Esophagus squamous epithelium (tissue), 5 donors: ENCODE measurements at regions not wholly inside any gene's neighbourhood (a gene's known extent, or its start where the extent isn't known, plus 50 kb on each side); places are given as distances from the start of the nearest gene placed in this dataset.

Source experiments
- DNase-seq: peaks from one replicate; lab custom pipeline; 2025; lab: John Stamatoyannopoulos, UW
- H3K27ac ChIP-seq, 4 donors: fragments of 200-600 bp; sonication (generic); one replicate each; pipeline ENCODE4 v1.5.1; 2016 to 2019; ENCODE audit warnings: mild to moderate bottlenecking in 1 of 4
- H3K27me3 ChIP-seq, 4 donors: fragments of 200-600 bp; sonication (generic); 1 replicate in 3 of 4; 2 replicates in 1 of 4; pipeline versions ENCODE4 v1.5.1 to v1.6.0; 2017 to 2021; ENCODE audit warnings: antibody characterized with exemption in 1 of 4
- H3K36me3 ChIP-seq, 3 donors: fragments of 200-600 bp; sonication (generic); one replicate each; pipeline ENCODE4 v1.5.1; 2016 to 2019
- H3K4me1 ChIP-seq, 3 donors: fragments of 200-600 bp; sonication (generic); one replicate each; pipeline ENCODE4 v1.5.1; 2017 to 2019
- H3K4me3 ChIP-seq, 4 donors: fragments of 200-600 bp; sonication (generic); 1 replicate in 3 of 4; 2 replicates in 1 of 4; pipeline ENCODE4 v1.5.1; 2016 to 2019; ENCODE audit warnings: mild to moderate bottlenecking in 2 of 4, moderate library complexity in 1 of 4
- H3K9me3 ChIP-seq, 3 donors: fragments of 200-600 bp; sonication (generic); one replicate each; pipeline ENCODE4 v1.5.1; 2016 to 2019
- POLR2A ChIP-seq, 4 donors: fragments of 450-650 bp; IDR thresholded peaks; one replicate each; pipeline ENCODE4 v1.6.1; 2017; ENCODE audit warnings: antibody characterized with exemption in 4 of 4, mild to moderate bottlenecking in 4 of 4, moderate library complexity in 3 of 4
- WGBS, 2 donors: methylation state at CpG; one replicate each; pipeline ENCODE4 v1.1.5; 2018; 5-methylcytosine and 5-hydroxymethylcytosine counted together
- intact Hi-C: fragments of 100-400 bp; cut with DNase I; formaldehyde crosslinking; loops from one replicate; pipeline ENCODE4 v1.15.0; 2022
- TF ChIP-seq, protein P1 (sequence below), 6 experiments: fragments of 450-650 bp in 4 of 6; fragments of 200-600 bp in 2 of 6; sonication (generic) in 2 of 6; IDR thresholded peaks; one replicate each; pipeline ENCODE4 v1.5.1; 2016 to 2019; ENCODE audit warnings: antibody characterized with exemption in 6 of 6, mild to moderate bottlenecking in 4 of 6, moderate library complexity in 4 of 6
- donor health status: DM: yes; HTN: yes; CAD: no.

- WGBS, 2 donors: 58 to 78% methylated on average over 3 of the region's 3 CpGs
Observed at GRCh38 chr6:23380465-23380864, 745.5 kb upstream of the NRSN1 start.

GRCh38 chr6:23388086-23388783, 737.8 kb upstream of the NRSN1 start:
- intact Hi-C loops: no loop called here
- Histone ChIP-seq H3K9me3 (no peaks in the 10 kb centered on the region), H3K27ac (no peak overlapping the region), H3K4me1 (no peaks in the 10 kb centered on the region), H3K4me3 (no peak overlapping the region), H3K27me3 (no peaks in the 10 kb centered on the region), H3K36me3 (no peaks in the 10 kb centered on the region)
- 86 to 88% methylated on average over 11 of the region's 11 CpGs for WGBS, 2 donors
- DNase-seq: no peak
- TF ChIP-seq, protein P1, sequence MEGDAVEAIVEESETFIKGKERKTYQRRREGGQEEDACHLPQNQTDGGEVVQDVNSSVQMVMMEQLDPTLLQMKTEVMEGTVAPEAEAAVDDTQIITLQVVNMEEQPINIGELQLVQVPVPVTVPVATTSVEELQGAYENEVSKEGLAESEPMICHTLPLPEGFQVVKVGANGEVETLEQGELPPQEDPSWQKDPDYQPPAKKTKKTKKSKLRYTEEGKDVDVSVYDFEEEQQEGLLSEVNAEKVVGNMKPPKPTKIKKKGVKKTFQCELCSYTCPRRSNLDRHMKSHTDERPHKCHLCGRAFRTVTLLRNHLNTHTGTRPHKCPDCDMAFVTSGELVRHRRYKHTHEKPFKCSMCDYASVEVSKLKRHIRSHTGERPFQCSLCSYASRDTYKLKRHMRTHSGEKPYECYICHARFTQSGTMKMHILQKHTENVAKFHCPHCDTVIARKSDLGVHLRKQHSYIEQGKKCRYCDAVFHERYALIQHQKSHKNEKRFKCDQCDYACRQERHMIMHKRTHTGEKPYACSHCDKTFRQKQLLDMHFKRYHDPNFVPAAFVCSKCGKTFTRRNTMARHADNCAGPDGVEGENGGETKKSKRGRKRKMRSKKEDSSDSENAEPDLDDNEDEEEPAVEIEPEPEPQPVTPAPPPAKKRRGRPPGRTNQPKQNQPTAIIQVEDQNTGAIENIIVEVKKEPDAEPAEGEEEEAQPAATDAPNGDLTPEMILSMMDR (IDR thresholded peaks at IDR 0.05): no peak
- no peak for TF ChIP-seq POLR2A (IDR thresholded peaks at IDR 0.05)

More at GRCh38 chr6:23380465-23380864, 745.5 kb upstream of the NRSN1 start:
- Histone ChIP-seq H3K9me3 (no peaks in the 10 kb centered on the region), H3K4me1 (no peaks in the 10 kb centered on the region), H3K36me3 (no peaks in the 10 kb centered on the region), H3K4me3 (no peak overlapping the region), H3K27ac (no peak overlapping the region), H3K27me3 (no peaks in the 10 kb centered on the region)
- intact Hi-C loops: no loop called here
- TF ChIP-seq POLR2A (IDR thresholded peaks at IDR 0.05): no peak
- TF ChIP-seq, protein P1 (IDR thresholded peaks at IDR 0.05): no peak
- no peak for DNase-seq

DNA sequence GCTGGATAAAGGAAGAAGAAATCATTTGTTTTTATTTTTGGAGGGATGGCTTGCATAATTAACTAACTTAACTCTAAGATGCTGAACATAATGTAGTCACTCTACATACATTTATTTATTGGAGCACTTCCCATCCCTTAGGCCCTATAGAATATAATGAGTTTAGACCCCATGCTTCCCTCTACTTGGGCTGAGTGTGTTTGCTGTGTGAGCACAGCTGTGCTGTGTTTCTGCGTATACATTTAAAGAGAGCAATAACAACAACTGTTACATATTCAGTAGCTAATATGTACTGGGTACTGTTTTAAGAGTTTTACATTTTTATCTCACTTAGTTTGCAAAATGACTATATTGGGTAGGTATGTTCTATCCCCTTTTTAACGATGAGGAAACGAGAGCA, 736.6 kb upstream of the NRSN1 start:
- 74 to 88% methylated on average over 3 of the region's 3 CpGs for WGBS, 2 donors
- no peaks in the 10 kb centered on the region for H3K9me3 ChIP-seq
- H3K4me3 ChIP-seq: no peak overlapping the region
- intact Hi-C loops: no loop called here
- no peak for DNase-seq
- no peak for TF ChIP-seq POLR2A (IDR thresholded peaks at IDR 0.05)
- H3K36me3 ChIP-seq: no peaks in the 10 kb centered on the region
- no peak overlapping the region for H3K27ac ChIP-seq
- no peaks in the 10 kb centered on the region for H3K27me3 ChIP-seq
- H3K4me1 ChIP-seq: no peaks in the 10 kb centered on the region

DNA sequence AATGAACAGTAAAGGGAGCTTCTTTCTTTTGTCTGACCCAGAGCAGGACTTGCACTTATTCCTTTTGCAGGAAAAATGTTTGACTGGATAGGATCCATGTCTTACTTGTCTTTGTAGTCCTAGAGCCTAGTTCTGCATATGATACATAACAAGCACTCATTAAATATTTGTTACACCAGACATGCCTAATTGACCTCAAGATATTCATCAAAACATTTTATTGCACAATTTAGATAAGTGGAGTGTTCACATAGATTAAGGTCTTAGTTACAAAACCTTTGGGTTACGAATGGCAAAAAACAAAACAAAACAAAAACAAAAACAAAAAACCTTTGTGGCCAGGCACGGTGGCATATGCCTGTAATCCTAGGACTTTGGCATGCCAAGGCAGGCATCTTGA, 735.8 kb upstream of the NRSN1 start:
- Histone ChIP-seq H3K9me3 (no peaks in the 10 kb centered on the region), H3K4me1 (no peaks in the 10 kb centered on the region), H3K27ac (no peak overlapping the region), H3K27me3 (no peaks in the 10 kb centered on the region), H3K36me3 (no peaks in the 10 kb centered on the region), H3K4me3 (no peak overlapping the region)
- DNase-seq: no peak
- intact Hi-C loops: no loop called here
- TF ChIP-seq POLR2A (IDR thresholded peaks at IDR 0.05): no peak
- TF ChIP-seq, protein P1 (IDR thresholded peaks at IDR 0.05): no peak
- 73 to 74% methylated on average over 2 of the region's 2 CpGs for WGBS, 2 donors

GRCh38 chr6:23394681-23395080, 731.3 kb upstream of the NRSN1 start:
- 38 to 46% methylated on average over 2 of the region's 2 CpGs for WGBS, 2 donors
- Histone ChIP-seq H3K36me3 (no peaks in the 10 kb centered on the region), H3K27ac (no peak overlapping the region), H3K27me3 (no peaks in the 10 kb centered on the region), H3K9me3 (no peaks in the 10 kb centered on the region), H3K4me3 (no peak overlapping the region), H3K4me1 (no peaks in the 10 kb centered on the region)
- intact Hi-C loops: no loop called here
- no peak for DNase-seq
- TF ChIP-seq, protein P1 (IDR thresholded peaks at IDR 0.05): no peak
- TF ChIP-seq POLR2A (IDR thresholded peaks at IDR 0.05): no peak
